Endothelial cell of umbilical vein (primary cell): ENCODE measurements at regions not wholly inside any gene's neighbourhood (a gene's known extent, or its start where the extent isn't known, plus 50 kb on each side); places are given as distances from the start of the nearest gene placed in this dataset.

Source experiments
- BruUV-seq: library from RNA; stranded (reverse); fragments of 400-500 nt; replicated peaks from 2 replicates; lab custom pipeline; 2021; lab: Mats Ljungman, UMichigan
- CTCF ChIA-PET: fragments of 300-600, 350-600 bp; sonication (Branson Sonifier 250); formaldehyde crosslinking; loops from one replicate; lab custom pipeline; 2021; ENCODE audit warnings: antibody characterized with exemption, inconsistent platforms; lab: Charles Lee
- POLR2A ChIA-PET: fragments of 300-600, 350-600 bp; sonication (Branson Sonifier 250); formaldehyde crosslinking; loops from one replicate; lab custom pipeline; 2021; ENCODE audit warnings: antibody characterized with exemption, inconsistent platforms; lab: Charles Lee
- DNase-seq: peaks from one replicate; pipeline ENCODE4 v3.0.0-alpha.2; 2011; ENCODE audit warnings: low read depth, low spot score
- FAIRE-seq: peaks from 2 replicates; lab custom pipeline; 2011; peaks lifted over from hg19 to GRCh38; lab: Jason Lieb, UNC
- H2AFZ ChIP-seq: 2 replicates; pipeline ENCODE4 v1.6.0; 2012; ENCODE audit warnings: low read depth, low read length, control low read depth, inconsistent platforms
- H3K27ac ChIP-seq: 2 replicates; pipeline ENCODE4 v1.5.1; 2011; ENCODE audit warnings: low read depth, mild to moderate bottlenecking, control low read depth, low read length, moderate library complexity; ENCODE audit not compliant: insufficient read depth
- H3K27me3 ChIP-seq, 2 experiments: 2 replicates each; pipeline versions ENCODE4 v1.6.0 to v1.6.1; 2011; ENCODE audit warnings: low read length in 2 of 2, mixed read lengths in 1 of 2; ENCODE audit not compliant: control insufficient read depth in 2 of 2, insufficient read depth in 2 of 2
- H3K36me3 ChIP-seq, 2 experiments: 2 replicates in 1 of 2; 3 replicates in 1 of 2; pipeline ENCODE4 v1.5.1; 2011; ENCODE audit warnings: low read length in 2 of 2, mild to moderate bottlenecking in 1 of 2, moderate library complexity in 1 of 2; ENCODE audit not compliant: control insufficient read depth in 2 of 2, insufficient read depth in 2 of 2; ENCODE audit errors: extremely low read depth in 1 of 2
- H3K4me1 ChIP-seq: 3 replicates; pipeline ENCODE4 v1.5.1; 2011; ENCODE audit warnings: mild to moderate bottlenecking, low read length; ENCODE audit not compliant: control insufficient read depth, insufficient read depth; ENCODE audit errors: extremely low read depth
- H3K4me2 ChIP-seq: 2 replicates; pipeline ENCODE4 v1.6.1; 2011; ENCODE audit warnings: low read length, control low read depth, mixed read lengths; ENCODE audit not compliant: insufficient read depth
- H3K4me3 ChIP-seq, 3 experiments: fragments of 200-600 bp in 1 of 3; sonication (generic), shearing (Covaris generic) in 1 of 3; replicated peaks in 1 of 3; 2 replicates each; pipeline ENCODE4 v1.5.1; 2011 to 2016; ENCODE audit warnings: control low read depth in 3 of 3, low read length in 3 of 3, mild to moderate bottlenecking in 2 of 3, inconsistent platforms in 1 of 3, low read depth in 1 of 3, moderate library complexity in 1 of 3; ENCODE audit not compliant: insufficient read depth in 1 of 3
- H3K79me2 ChIP-seq: 2 replicates; pipeline ENCODE4 v1.6.0; 2012; ENCODE audit warnings: low read length, inconsistent platforms; ENCODE audit not compliant: control insufficient read depth, insufficient read depth
- H3K9ac ChIP-seq: replicated peaks from 2 replicates; pipeline ENCODE3; 2011; ENCODE audit warnings: low read length, control low read depth; ENCODE audit not compliant: insufficient read depth; ENCODE audit errors: extremely low read depth
- H3K9me1 ChIP-seq: replicated peaks from 3 replicates; pipeline ENCODE4 v1.6.0; 2011; ENCODE audit warnings: mild to moderate bottlenecking, low read length; ENCODE audit not compliant: control insufficient read depth, insufficient read depth; ENCODE audit errors: extremely low read depth
- H3K9me3 ChIP-seq: replicated peaks from 2 replicates; pipeline ENCODE4 v1.5.1; 2012; ENCODE audit warnings: low read length, inconsistent platforms; ENCODE audit not compliant: control insufficient read depth, insufficient read depth
- H4K20me1 ChIP-seq: replicated peaks from 2 replicates; pipeline ENCODE3; 2011; ENCODE audit warnings: mild to moderate bottlenecking, low read length; ENCODE audit not compliant: control insufficient read depth, insufficient read depth; ENCODE audit errors: extremely low read depth
- CTCF ChIP-seq, 2 donors: IDR thresholded peaks; 1 replicate in 1 of 2; 2 replicates in 1 of 2; pipeline ENCODE4 v1.5.1; 2011; ENCODE audit warnings: low read length in 2 of 2, mild to moderate bottlenecking in 2 of 2, moderate library complexity in 2 of 2, control low read depth in 1 of 2, inconsistent platforms in 1 of 2, low read depth in 1 of 2; ENCODE audit not compliant: insufficient read depth in 1 of 2; ENCODE audit errors: extremely low read depth in 1 of 2
- EZH2 ChIP-seq: IDR thresholded peaks from 2 replicates; pipeline ENCODE4 v1.6.1; 2012; ENCODE audit warnings: borderline replicate concordance, low read depth, mild to moderate bottlenecking, moderate library complexity, low read length, inconsistent platforms; ENCODE audit not compliant: severe bottlenecking
- FOS ChIP-seq: IDR thresholded peaks from 2 replicates; pipeline ENCODE4 v1.6.1; 2011; ENCODE audit warnings: mild to moderate bottlenecking, low read length, moderate library complexity, borderline replicate concordance; ENCODE audit not compliant: insufficient read depth
- GATA2 ChIP-seq: IDR thresholded peaks from 2 replicates; pipeline ENCODE4 v1.7.0; 2011; ENCODE audit warnings: low read depth, mild to moderate bottlenecking, moderate library complexity, mixed read lengths, low read length; ENCODE audit not compliant: insufficient read length, insufficient read depth
- JUN ChIP-seq: IDR thresholded peaks from 2 replicates; pipeline ENCODE4 v1.6.1; 2011; ENCODE audit warnings: borderline replicate concordance, low read depth; ENCODE audit not compliant: insufficient read length, insufficient read depth
- MYC ChIP-seq: IDR thresholded peaks from one replicate; pipeline ENCODE4 v1.6.1; 2011; ENCODE audit warnings: mild to moderate bottlenecking, low read depth, low read length
- POLR2A ChIP-seq: IDR thresholded peaks from 2 replicates; pipeline ENCODE4 v1.6.1; 2012; ENCODE audit warnings: low read depth, mild to moderate bottlenecking, control low read depth, low read length
- POLR2AphosphoS5 ChIP-seq: IDR thresholded peaks from 2 replicates; pipeline ENCODE4 v1.6.1; 2012; ENCODE audit warnings: low read depth, mild to moderate bottlenecking, control low read depth, low read length, moderate library complexity; ENCODE audit not compliant: insufficient read depth
- dilution Hi-C: fragments of 300-500 bp; cut with MboI; formaldehyde crosslinking; loops from one replicate; pipeline ENCODE4 v1.15.0; 2019; ENCODE audit warnings: low sequenced_read_pairs; ENCODE audit not compliant: extremely low pct_ligation_motif_present
- intact Hi-C: fragments of 100-400 bp; cut with micrococcal nuclease; formaldehyde crosslinking; loops from one replicate; pipeline ENCODE4 v1.10.0; 2022
- TF ChIP-seq, protein P1 (sequence below): IDR thresholded peaks from 2 replicates; pipeline ENCODE4 v1.6.1; 2011; ENCODE audit not compliant: insufficient read depth, insufficient read length

DNA sequence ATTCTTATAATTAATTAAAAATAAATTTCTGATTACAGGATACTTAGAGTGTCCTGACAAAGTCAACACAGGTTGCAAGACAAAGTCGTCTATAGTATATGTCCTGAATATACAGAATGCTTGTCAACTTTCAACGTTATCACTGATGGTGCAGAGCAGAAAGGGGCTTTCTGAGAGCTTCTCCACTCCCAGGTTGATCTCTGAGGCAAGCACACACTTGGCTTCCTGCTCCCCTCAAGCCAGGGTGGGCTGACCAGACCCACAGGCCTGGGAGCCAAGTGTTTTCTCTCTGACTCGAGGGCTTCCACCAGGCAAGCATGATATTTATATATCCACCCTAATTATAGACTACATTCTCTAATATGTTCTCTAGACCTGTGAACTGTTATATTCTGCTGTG, 448.9 kb downstream of the SH2D4B start:
- no peak overlapping the region for H3K4me2 ChIP-seq
- H3K9me3 ChIP-seq: no peaks in the 10 kb centered on the region
- no peak overlapping the region for H3K9ac ChIP-seq
- no peaks in the 10 kb centered on the region for H4K20me1 ChIP-seq
- no peaks in the 10 kb centered on the region for H3K27me3 ChIP-seq
- no peaks in the 10 kb centered on the region for H3K4me1 ChIP-seq
- H3K27ac ChIP-seq: no peak overlapping the region
- TF ChIP-seq CTCF (IDR thresholded peaks at IDR 0.05; ENCODE audit: extremely low read depth in 1 of 2, insufficient read depth in 1 of 2, low read depth in 1 of 2, low read length in 2 of 2): no peak
- TF ChIP-seq POLR2A: no peak
- TF ChIP-seq MYC: no peak
- no peaks in the 10 kb centered on the region for H3K79me2 ChIP-seq
- ChIA-PET CTCF (no interaction called here), POLR2A (no interaction called here)
- no peak for DNase-seq
- FAIRE-seq: no peak
- H3K4me3 ChIP-seq: no peak overlapping the region
- no peaks in the 10 kb centered on the region for H3K36me3 ChIP-seq
- dilution Hi-C loops (no loop called here), intact Hi-C loops (no loop called here)
- H3K9me1 ChIP-seq: no peaks in the 10 kb centered on the region
- no TSS peak for BruUV-seq
- no peak overlapping the region for H2AFZ ChIP-seq

DNA sequence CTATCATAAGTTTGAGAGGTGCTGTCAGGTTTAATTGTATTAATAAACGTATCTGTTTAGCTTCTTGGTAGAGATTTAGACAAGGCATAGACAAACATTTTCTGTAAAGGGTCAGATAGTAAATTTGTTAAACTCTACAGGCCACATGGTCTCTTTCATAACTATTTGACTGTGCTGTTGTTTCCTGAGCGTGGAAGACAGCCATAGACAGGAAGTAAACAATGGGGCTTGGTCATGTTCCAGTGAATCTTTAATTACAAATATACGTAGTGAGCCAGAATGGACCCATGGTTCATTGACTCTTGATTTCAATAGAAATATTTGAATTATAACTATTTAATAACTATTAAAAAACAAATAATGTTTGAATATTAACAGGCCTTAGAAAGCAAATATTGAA, 451.1 kb downstream of the SH2D4B start:
- TF ChIP-seq POLR2AphosphoS5 (no peak), GATA2 (no peak), CTCF (IDR thresholded peaks at IDR 0.05; ENCODE audit: extremely low read depth in 1 of 2, insufficient read depth in 1 of 2, low read depth in 1 of 2, low read length in 2 of 2) (no peak), JUN (no peak), MYC (no peak), EZH2 (no peak), POLR2A (no peak), FOS (no peak)
- TF ChIP-seq, protein P1, sequence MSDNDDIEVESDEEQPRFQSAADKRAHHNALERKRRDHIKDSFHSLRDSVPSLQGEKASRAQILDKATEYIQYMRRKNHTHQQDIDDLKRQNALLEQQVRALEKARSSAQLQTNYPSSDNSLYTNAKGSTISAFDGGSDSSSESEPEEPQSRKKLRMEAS: no peak
- H3K4me1 ChIP-seq: no peaks in the 10 kb centered on the region
- H4K20me1 ChIP-seq: no peaks in the 10 kb centered on the region
- dilution Hi-C loops (no loop called here), intact Hi-C loops (no loop called here)
- no peaks in the 10 kb centered on the region for H3K27me3 ChIP-seq
- CTCF ChIA-PET: no interaction called here
- no peaks in the 10 kb centered on the region for H3K9me3 ChIP-seq
- H3K79me2 ChIP-seq: no peaks in the 10 kb centered on the region
- H3K4me3 ChIP-seq: no peak overlapping the region
- no peak overlapping the region for H3K4me2 ChIP-seq
- DNase-seq (no peak), FAIRE-seq (no peak)
- POLR2A ChIA-PET: no interaction called here
- H2AFZ ChIP-seq: no peak overlapping the region
- no peaks in the 10 kb centered on the region for H3K9me1 ChIP-seq
- H3K27ac ChIP-seq: no peak overlapping the region
- no peaks in the 10 kb centered on the region for H3K36me3 ChIP-seq
- no peak overlapping the region for H3K9ac ChIP-seq
- no TSS peak for BruUV-seq
